ENCODE measurements at regions not wholly inside any gene's neighbourhood (a gene's known extent, or its start where the extent isn't known, plus 50 kb on each side); places are given as distances from the start of the nearest gene placed in this dataset.
"Not testable (repeated sequence)": the region's sequence is repeated elsewhere in the genome, so short reads cannot be mapped to it uniquely, and the experiment has no call there.

DNA sequence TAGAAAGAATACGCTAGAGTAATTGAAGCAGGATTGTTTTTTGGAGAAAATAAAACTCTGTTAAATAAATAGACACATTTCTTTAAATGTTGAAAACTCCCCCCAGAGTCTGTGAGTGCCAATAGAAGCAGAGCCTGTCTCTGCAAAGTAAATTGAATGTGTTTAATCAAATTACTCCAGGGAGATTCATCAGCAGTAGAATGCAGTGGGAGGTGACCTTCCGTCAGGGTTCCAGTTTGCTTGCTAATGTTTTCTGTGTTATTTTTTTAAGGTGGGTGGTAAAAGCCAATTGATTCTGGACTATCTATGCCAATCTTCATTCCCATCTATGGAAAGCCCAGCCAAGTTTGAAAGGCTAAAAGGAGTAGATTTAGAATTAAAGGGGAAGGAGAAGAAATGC lies 612.4 kb upstream of the GRM7 start:
- DNase-seq, result no peak

DNA sequence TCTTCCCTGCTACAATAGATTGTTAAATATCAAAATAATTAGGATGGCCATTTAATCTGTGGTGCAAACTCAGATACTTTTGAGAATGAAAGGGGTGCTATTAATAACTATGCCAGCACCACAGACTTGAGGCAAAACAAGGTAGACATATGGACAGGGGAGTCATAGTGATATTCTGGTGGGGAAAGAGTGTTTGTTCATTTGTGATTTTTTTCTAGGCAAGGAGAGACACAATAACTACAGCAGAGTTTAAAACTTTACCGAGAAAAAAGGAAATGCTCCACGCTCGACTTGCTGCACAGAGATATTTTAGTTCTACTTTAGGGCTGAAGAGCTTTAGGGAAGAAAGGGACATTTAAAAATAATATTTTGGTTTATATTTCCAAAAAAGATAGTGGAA lies 611.2 kb upstream of the GRM7 start:
- DNase-seq, result no peak

GRCh38 chr3:6250167-6250566 lies 610.7 kb upstream of the GRM7 start:
- no peak for DNase-seq

GRCh38 chr3:6251612-6252400 lies 609.1 kb upstream of the GRM7 start:
- no peak for DNase-seq

DNA sequence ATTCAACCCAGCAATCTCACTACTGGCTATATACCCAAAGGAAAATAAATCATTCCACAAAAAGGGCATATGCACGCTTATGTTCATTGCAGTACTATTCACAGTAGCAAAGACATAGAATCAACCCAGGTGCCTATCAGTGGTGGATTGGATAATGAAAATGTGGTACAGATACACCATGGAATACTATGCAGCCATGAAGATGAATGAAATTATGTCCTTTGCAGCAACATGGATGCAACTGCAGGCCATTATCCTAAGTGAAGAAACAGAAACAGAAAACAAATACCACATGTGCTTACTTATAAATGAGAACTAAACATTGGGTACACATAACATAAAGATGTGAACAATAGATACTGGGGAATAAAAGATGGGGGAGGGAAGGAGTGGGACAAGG lies 606.4 kb upstream of the GRM7 start:
- no peak for DNase-seq

- DNase-seq, result no peak
Measured at GRCh38 chr3:6255229-6255628, 605.7 kb upstream of the GRM7 start.

- DNase-seq, result no peak
Measured at GRCh38 chr3:6260551-6261191, 600.2 kb upstream of the GRM7 start.

GRCh38 chr3:6262010-6262409 lies 598.9 kb upstream of the GRM7 start:
- DNase-seq, result no peak

DNA sequence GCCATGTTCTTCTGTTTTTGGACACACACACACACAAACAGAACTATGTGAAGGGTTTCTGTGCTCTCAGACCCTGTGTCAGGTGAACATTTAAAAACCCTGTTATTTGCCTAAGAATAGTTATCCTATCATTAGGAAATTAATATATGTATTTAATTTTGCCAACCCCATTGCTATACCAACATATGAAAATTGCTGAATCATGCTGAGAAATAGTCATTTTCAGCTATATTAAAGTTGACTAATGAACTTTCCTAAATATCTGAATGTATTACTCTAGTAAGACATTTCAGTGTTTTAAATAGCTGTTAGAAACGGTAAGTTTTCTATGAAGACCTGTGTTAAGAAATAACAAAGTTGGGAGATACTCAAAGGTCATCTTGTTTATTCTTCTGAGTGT lies 596.9 kb upstream of the GRM7 start:
- DNase-seq, result no peak

GRCh38 chr3:6264906-6265305 lies 596.0 kb upstream of the GRM7 start:
- DNase-seq, result no peak

DNA sequence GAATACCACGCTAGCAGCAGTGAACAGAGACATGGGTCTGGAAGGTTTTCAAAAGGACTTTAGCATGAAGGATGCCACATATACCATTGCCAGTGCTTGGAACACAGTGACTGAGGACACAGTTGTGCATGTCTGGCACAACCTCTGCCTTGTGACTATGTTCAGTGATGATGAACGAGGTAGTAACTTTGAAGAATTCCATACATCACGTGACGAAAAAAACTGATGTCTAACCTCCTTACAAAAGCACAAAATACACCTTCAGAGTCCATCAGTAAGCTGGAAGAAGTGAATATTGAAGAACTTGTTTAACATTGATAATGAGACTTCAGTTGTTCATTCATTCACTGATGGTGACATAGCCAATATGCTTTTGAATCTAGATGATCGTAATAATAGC lies 594.8 kb upstream of the GRM7 start:
- DNase-seq, result no peak

GRCh38 chr3:6273878-6274277 lies 587.0 kb upstream of the GRM7 start:
- DNase-seq, result no peak

- DNase-seq, result no peak
Measured at GRCh38 chr3:6281662-6282061, 579.3 kb upstream of the GRM7 start.

GRCh38 chr3:6282918-6283317 lies 578.0 kb upstream of the GRM7 start:
- DNase-seq, result no peak

GRCh38 chr3:6287088-6287875 lies 573.6 kb upstream of the GRM7 start:
- no peak for DNase-seq

- DNase-seq, result no peak
Measured at GRCh38 chr3:6301626-6302025, 559.3 kb upstream of the GRM7 start.

- no peak for DNase-seq
Measured at GRCh38 chr3:6315906-6316305, 545.0 kb upstream of the GRM7 start.

DNA sequence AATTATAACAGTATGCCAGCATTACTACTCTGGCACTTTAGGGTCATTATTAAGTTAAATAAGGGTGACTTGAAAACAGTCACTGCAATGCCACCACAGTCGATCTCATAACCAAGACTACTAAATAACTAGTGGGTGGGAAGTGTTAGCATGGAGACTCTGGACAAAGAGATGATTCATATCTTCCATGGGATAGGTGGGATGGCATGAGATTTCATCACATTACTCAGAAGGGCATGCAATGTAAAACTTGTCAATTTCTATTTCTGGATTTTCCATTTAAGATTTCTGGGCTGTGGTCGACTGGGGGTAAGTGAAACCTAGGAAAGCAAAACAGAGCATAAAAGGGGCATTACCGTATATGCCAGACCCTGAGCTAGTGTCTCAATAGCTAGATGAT lies 538.9 kb upstream of the GRM7 start:
- DNase-seq, result no peak

GRCh38 chr3:6326771-6327170 lies 534.1 kb upstream of the GRM7 start:
- no peak for DNase-seq

DNA sequence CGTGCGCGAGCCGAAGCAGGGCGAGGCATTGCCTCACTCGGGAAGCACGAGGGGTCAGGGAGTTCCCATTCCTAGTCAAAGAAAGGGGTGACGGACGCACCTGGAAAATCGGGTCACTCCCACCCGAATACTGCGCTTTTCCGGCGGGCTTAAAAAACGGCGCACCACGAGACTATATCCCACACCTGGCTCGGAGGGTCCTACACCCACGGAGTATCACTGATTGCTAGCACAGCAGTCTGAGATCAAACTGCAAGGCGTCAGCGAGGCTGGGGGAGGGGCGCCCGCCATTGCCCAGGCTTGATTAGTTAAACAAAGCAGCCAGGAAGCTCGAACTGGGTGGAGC lies 520.0 kb upstream of the GRM7 start:
- not testable (repeated sequence) for DNase-seq

- DNase-seq, result no peak
Measured at GRCh38 chr3:6351752-6352151, 509.2 kb upstream of the GRM7 start.

- no peak for DNase-seq
Measured at GRCh38 chr3:6354653-6355052, 506.3 kb upstream of the GRM7 start.

- no peak for DNase-seq
Measured at GRCh38 chr3:6362406-6362805, 498.5 kb upstream of the GRM7 start.

- no peak for DNase-seq
Measured at GRCh38 chr3:6367171-6367570, 493.7 kb upstream of the GRM7 start.
